HCT116 (cell line): ENCODE measurements at regions not wholly inside any gene's neighbourhood (a gene's known extent, or its start where the extent isn't known, plus 50 kb on each side); places are given as distances from the start of the nearest gene placed in this dataset.
A peak's percentile ranks its signal among the peaks of the same experiment; 100 is the strongest.

ENCODE experiments used
- ATAC-seq: fragments of 200-7000 bp; cut with Tn5 transposase; 2 replicates; pipeline ENCODE4 v1.9.1; 2020; ENCODE audit warnings: mild to moderate bottlenecking, moderate library complexity
- BruUV-seq: library from RNA; stranded (reverse); fragments of 400-500 nt; replicated peaks from 2 replicates; lab custom pipeline; 2021; lab: Mats Ljungman, UMichigan
- CTCF ChIA-PET: fragments of 300-600 bp; sonication (Branson Sonifier 250); formaldehyde crosslinking; loops from one replicate; lab custom pipeline; 2021; ENCODE audit warnings: antibody characterized with exemption; lab: Charles Lee
- POLR2A ChIA-PET: fragments of 300-600, 350-600 bp; sonication (Branson Sonifier 250); formaldehyde crosslinking; loops from one replicate; lab custom pipeline; 2021; ENCODE audit warnings: antibody characterized with exemption; lab: Charles Lee
- RAD21 ChIA-PET, 2 experiments: fragments of 300-600 bp; sonication (Branson Sonifier 250); formaldehyde crosslinking; loops; one replicate each; lab custom pipeline; 2023; ENCODE audit warnings: low total read pairs in 2 of 2; ENCODE audit not compliant: uncharacterized antibody in 2 of 2, unreplicated experiment in 2 of 2, low non-redundant PET in 1 of 2; lab: Charles Lee
- DNase-seq: peaks from one replicate; pipeline ENCODE4 v3.0.0-alpha.2; 2010; ENCODE audit warnings: low read depth, low spot score
- H2AFZ ChIP-seq: fragments of 200-600 bp; shearing (Covaris generic), sonication (generic); 2 replicates; pipeline ENCODE4 v1.6.1; 2017; ENCODE audit warnings: low read depth, mixed run types, mixed read lengths, antibody characterized with exemption, low read length; ENCODE audit not compliant: poor library complexity, severe bottlenecking
- H3K27ac ChIP-seq: 2 replicates; pipeline ENCODE4 v1.5.1; 2012; ENCODE audit warnings: low read depth, low read length
- H3K27me3 ChIP-seq: fragments of 200-600 bp; sonication (generic); 2 replicates; pipeline ENCODE4 v1.6.1; 2016; ENCODE audit warnings: mixed run types, low read length, mixed read lengths; ENCODE audit not compliant: insufficient read depth
- H3K36me3 ChIP-seq, 2 experiments: fragments of 200-500 bp in 1 of 2; fragments of 200-600 bp in 1 of 2; sonication (Bioruptor generic) in 1 of 2; sonication (generic) in 1 of 2; 2 replicates each; pipeline versions ENCODE4 v1.5.1 to v1.6.1; 2014 to 2016; ENCODE audit warnings: low read length in 2 of 2, inconsistent platforms in 1 of 2, mixed read lengths in 1 of 2, mixed run types in 1 of 2; ENCODE audit not compliant: insufficient read depth in 2 of 2, control insufficient read depth in 1 of 2
- H3K4me1 ChIP-seq, 2 experiments: fragments of 200-600 bp in 1 of 2; sonication (generic) in 1 of 2; 2 replicates each; pipeline versions ENCODE4 v1.5.1 to v1.6.1; 2012 to 2017; ENCODE audit warnings: low read length in 2 of 2, inconsistent platforms in 1 of 2, mild to moderate bottlenecking in 1 of 2, mixed read lengths in 1 of 2, mixed run types in 1 of 2, moderate library complexity in 1 of 2; ENCODE audit not compliant: insufficient read depth in 2 of 2, control insufficient read depth in 1 of 2
- H3K4me2 ChIP-seq: fragments of 200-600 bp; sonication (generic); 2 replicates; pipeline ENCODE4 v1.6.1; 2017; ENCODE audit warnings: mixed run types, low read length, mixed read lengths
- H3K4me3 ChIP-seq, 2 experiments: fragments of 200-600 bp in 1 of 2; sonication (generic) in 1 of 2; replicated peaks in 1 of 2; 2 replicates each; pipeline ENCODE4 v1.5.1; 2011 to 2016; ENCODE audit warnings: low read length in 2 of 2, control low read depth in 1 of 2, low read depth in 1 of 2, mild to moderate bottlenecking in 1 of 2, mixed read lengths in 1 of 2, mixed run types in 1 of 2
- H3K79me2 ChIP-seq: fragments of 200-600 bp; sonication (generic); 2 replicates; pipeline ENCODE4 v1.6.1; 2017; ENCODE audit warnings: mild to moderate bottlenecking, mixed run types, low read length, moderate library complexity, mixed read lengths; ENCODE audit not compliant: insufficient read depth
- H3K9ac ChIP-seq: fragments of 200-600 bp; sonication (generic); 2 replicates; pipeline ENCODE4 v1.6.1; 2016; ENCODE audit warnings: low read length, mixed read lengths
- H3K9me2 ChIP-seq: fragments of 200-600 bp; sonication (generic), shearing (Covaris generic); 2 replicates; pipeline ENCODE4 v1.6.1; 2017; ENCODE audit warnings: mixed run types, mild to moderate bottlenecking, moderate library complexity; ENCODE audit not compliant: insufficient read depth
- H3K9me3 ChIP-seq, 2 experiments: fragments of 200-500 bp in 1 of 2; fragments of 200-600 bp in 1 of 2; sonication (Bioruptor generic) in 1 of 2; sonication (generic) in 1 of 2; 2 replicates each; pipeline ENCODE4 v1.6.1; 2014 to 2017; ENCODE audit warnings: low read length in 2 of 2, mixed read lengths in 2 of 2, inconsistent platforms in 1 of 2, low read depth in 1 of 2, mild to moderate bottlenecking in 1 of 2, mixed run types in 1 of 2, moderate library complexity in 1 of 2; ENCODE audit not compliant: control insufficient read depth in 1 of 2, insufficient read depth in 1 of 2
- H4K20me1 ChIP-seq: fragments of 200-600 bp; sonication (generic), shearing (Covaris generic); 2 replicates; pipeline ENCODE4 v1.6.1; 2017; ENCODE audit warnings: mixed run types, mild to moderate bottlenecking, moderate library complexity; ENCODE audit not compliant: insufficient read depth
- CEBPB ChIP-seq: IDR thresholded peaks from 2 replicates; pipeline ENCODE4 v1.6.1; 2012; ENCODE audit warnings: low read depth
- EGR1 ChIP-seq: IDR thresholded peaks from 2 replicates; pipeline ENCODE4 v1.6.1; 2012; ENCODE audit warnings: low read depth
- EZH2 ChIP-seq: fragments of 200-600 bp; sonication (generic); IDR thresholded peaks from 2 replicates; pipeline ENCODE4 v1.6.1; 2017; ENCODE audit warnings: antibody characterized with exemption, mixed run types
- FOSL1 ChIP-seq: IDR thresholded peaks from 2 replicates; pipeline ENCODE4 v1.6.1; 2012; ENCODE audit warnings: low read depth
- JUND ChIP-seq: IDR thresholded peaks from 2 replicates; pipeline ENCODE4 v1.6.1; 2012
- MAX ChIP-seq: IDR thresholded peaks from 2 replicates; pipeline ENCODE4 v1.6.1; 2012
- POLR2A ChIP-seq: IDR thresholded peaks from 2 replicates; pipeline ENCODE4 v1.7.0; 2011; ENCODE audit warnings: borderline replicate concordance; ENCODE audit not compliant: insufficient read depth, insufficient read length; ENCODE audit errors: extremely low read depth
- POLR2AphosphoS5 ChIP-seq: IDR thresholded peaks from 2 replicates; pipeline ENCODE4 v1.6.1; 2011; ENCODE audit warnings: mild to moderate bottlenecking, low read depth, low read length, moderate library complexity
- RAD21 ChIP-seq: IDR thresholded peaks from 2 replicates; pipeline ENCODE4 v1.6.1; 2012; ENCODE audit warnings: low read depth, mild to moderate bottlenecking
- REST ChIP-seq: IDR thresholded peaks from 2 replicates; pipeline ENCODE4 v1.6.1; 2012; ENCODE audit warnings: low read depth
- SIN3A ChIP-seq: IDR thresholded peaks from 2 replicates; pipeline ENCODE4 v1.6.1; 2012; ENCODE audit warnings: low read depth
- SP1 ChIP-seq: IDR thresholded peaks from 2 replicates; pipeline ENCODE4 v1.6.1; 2012; ENCODE audit warnings: low read depth
- TCF7L2 ChIP-seq: IDR thresholded peaks from 2 replicates; pipeline ENCODE4 v1.7.0; 2011; ENCODE audit warnings: borderline replicate concordance, inconsistent platforms; ENCODE audit not compliant: insufficient read depth, insufficient read length; ENCODE audit errors: extremely low read depth
- YY1 ChIP-seq: IDR thresholded peaks from 2 replicates; pipeline ENCODE4 v1.6.1; 2011; ENCODE audit warnings: low read length, low read depth, moderate library complexity, mild to moderate bottlenecking; ENCODE audit not compliant: insufficient replicate concordance; ENCODE audit errors: extremely low read depth
- ZBTB33 ChIP-seq: IDR thresholded peaks from 2 replicates; pipeline ENCODE4 v1.6.1; 2011; ENCODE audit warnings: mild to moderate bottlenecking, low read length, moderate library complexity; ENCODE audit not compliant: insufficient replicate concordance; ENCODE audit errors: extremely low read depth
- intact Hi-C: fragments of 100-400 bp; cut with micrococcal nuclease; formaldehyde crosslinking; loops from 2 replicates; pipeline ENCODE4 v1.10.0; 2022

GRCh38 chrX:46209768-46210167 lies 335.5 kb downstream of the ZNF674 start:
- BruUV-seq, result no TSS peak
- Histone ChIP-seq H3K4me1 (peaks cover 23 to 38% of the 10 kb centered on the region in 2 experiments), H3K79me2 (no peaks in the 10 kb centered on the region), H3K27ac (peak overlapping the region; percentile 61; the same call in 1 of the 2 replicates), H3K4me2 (peak overlapping the region; percentile 49), H3K4me3 (no peak overlapping the region), H3K9ac (peak overlapping the region; percentile 18; the same call in 1 of the 2 replicates), H2AFZ (peak overlapping the region; percentile 54), H3K9me3 (no peaks in the 10 kb centered on the region), H3K27me3 (no peaks in the 10 kb centered on the region), H3K9me2 (no peaks in the 10 kb centered on the region), H4K20me1 (no peaks in the 10 kb centered on the region), H3K36me3 (no peaks in the 10 kb centered on the region)
- CTCF ChIA-PET, result no interaction called here
- POLR2A ChIA-PET, result no interaction called here
- ATAC-seq (peak; percentile 62), DNase-seq (peak; percentile 23)
- RAD21 ChIA-PET, result no interaction called here
- TF ChIP-seq YY1 (no peak), RAD21 (0 out of 2 replicates have a peak, but pooled peaks have one; percentile 4), EZH2 (no peak), MAX (no peak), SP1 (peak; percentile 70), ZBTB33 (no peak), EGR1 (peak; percentile 59; the same call in 1 of the 2 replicates), CEBPB (peak; percentile 51; the same call in 1 of the 2 replicates), REST (no peak), SIN3A (no peak), JUND (peak; percentile 32; the same call in 1 of the 2 replicates), TCF7L2 (no peak), POLR2AphosphoS5 (no peak), POLR2A (no peak), FOSL1 (peak; percentile 43; the same call in 1 of the 2 replicates)
- intact Hi-C loops, result no loop called here
